ENCODE measurements at regions not wholly inside any gene's neighbourhood (a gene's known extent, or its start where the extent isn't known, plus 50 kb on each side); places are given as distances from the start of the nearest gene placed in this dataset.

DNA sequence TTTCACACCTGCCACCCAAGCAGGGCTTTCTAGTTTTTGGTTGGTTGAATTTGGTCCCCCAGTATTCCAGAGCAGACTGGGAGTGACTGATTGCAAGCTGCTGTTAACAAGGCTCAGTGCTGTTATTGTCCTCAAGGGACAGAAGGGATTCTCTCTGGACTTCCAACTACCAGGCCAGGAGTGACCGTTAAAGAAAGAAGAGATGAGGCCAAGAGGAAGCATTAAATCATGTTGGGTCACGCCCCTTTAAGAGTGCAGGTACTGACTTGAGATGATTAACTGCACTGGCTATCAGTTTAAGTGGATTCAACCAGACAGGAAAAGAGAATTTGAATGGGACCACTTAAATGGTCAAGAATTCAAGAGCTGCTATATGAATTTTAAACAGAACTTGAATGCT is 220.8 kb upstream of the PCSK5 start:
- intact Hi-C loops (cut with micrococcal nuclease), result no loop called here
- dilution Hi-C loops (cut with MboI; ENCODE audit: extremely low pct_ligation_motif_present, low sequenced_read_pairs), result no loop called here
- BruUV-seq (replicated peaks), result no TSS peak

More for the DNA sequence above, 220.8 kb upstream of the PCSK5 start:
- TF ChIP-seq GATA2 (IDR thresholded peaks at IDR 0.05; ENCODE audit: insufficient read depth, insufficient read length, low read depth, low read length) (no peak), POLR2A (IDR thresholded peaks at IDR 0.05; ENCODE audit: low read depth, low read length) (no peak), EZH2 (IDR thresholded peaks at IDR 0.05; ENCODE audit: borderline replicate concordance, low read depth, low read length, severe bottlenecking) (no peak), MYC (IDR thresholded peaks at IDR 0.05; ENCODE audit: low read depth, low read length) (no peak), FOS (IDR thresholded peaks at IDR 0.05; ENCODE audit: borderline replicate concordance, insufficient read depth, low read length) (no peak), JUN (IDR thresholded peaks at IDR 0.05; ENCODE audit: borderline replicate concordance, insufficient read depth, insufficient read length, low read depth) (no peak), POLR2AphosphoS5 (IDR thresholded peaks at IDR 0.05; ENCODE audit: insufficient read depth, low read depth, low read length) (no peak)
- TF ChIP-seq, protein P1, sequence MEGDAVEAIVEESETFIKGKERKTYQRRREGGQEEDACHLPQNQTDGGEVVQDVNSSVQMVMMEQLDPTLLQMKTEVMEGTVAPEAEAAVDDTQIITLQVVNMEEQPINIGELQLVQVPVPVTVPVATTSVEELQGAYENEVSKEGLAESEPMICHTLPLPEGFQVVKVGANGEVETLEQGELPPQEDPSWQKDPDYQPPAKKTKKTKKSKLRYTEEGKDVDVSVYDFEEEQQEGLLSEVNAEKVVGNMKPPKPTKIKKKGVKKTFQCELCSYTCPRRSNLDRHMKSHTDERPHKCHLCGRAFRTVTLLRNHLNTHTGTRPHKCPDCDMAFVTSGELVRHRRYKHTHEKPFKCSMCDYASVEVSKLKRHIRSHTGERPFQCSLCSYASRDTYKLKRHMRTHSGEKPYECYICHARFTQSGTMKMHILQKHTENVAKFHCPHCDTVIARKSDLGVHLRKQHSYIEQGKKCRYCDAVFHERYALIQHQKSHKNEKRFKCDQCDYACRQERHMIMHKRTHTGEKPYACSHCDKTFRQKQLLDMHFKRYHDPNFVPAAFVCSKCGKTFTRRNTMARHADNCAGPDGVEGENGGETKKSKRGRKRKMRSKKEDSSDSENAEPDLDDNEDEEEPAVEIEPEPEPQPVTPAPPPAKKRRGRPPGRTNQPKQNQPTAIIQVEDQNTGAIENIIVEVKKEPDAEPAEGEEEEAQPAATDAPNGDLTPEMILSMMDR (IDR thresholded peaks at IDR 0.05; ENCODE audit: extremely low read depth in 1 of 2, insufficient read depth in 1 of 2, low read depth in 1 of 2, low read length in 2 of 2), result no peak
- TF ChIP-seq, protein P2, sequence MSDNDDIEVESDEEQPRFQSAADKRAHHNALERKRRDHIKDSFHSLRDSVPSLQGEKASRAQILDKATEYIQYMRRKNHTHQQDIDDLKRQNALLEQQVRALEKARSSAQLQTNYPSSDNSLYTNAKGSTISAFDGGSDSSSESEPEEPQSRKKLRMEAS (IDR thresholded peaks at IDR 0.05; ENCODE audit: insufficient read depth, insufficient read length), result no peak
- ChIA-PET CTCF (no interaction called here), POLR2A (no interaction called here)
- no peak overlapping the region for H3K4me2 ChIP-seq (ENCODE audit: insufficient read depth, low read length)
- no peak overlapping the region for H2AFZ ChIP-seq (ENCODE audit: low read depth, low read length)
- no peaks in the 10 kb centered on the region for H3K9me1 ChIP-seq (replicated peaks; ENCODE audit: control insufficient read depth, extremely low read depth, insufficient read depth, low read length)
- no peaks in the 10 kb centered on the region for H3K27me3 ChIP-seq (ENCODE audit: control insufficient read depth in 2 of 2, insufficient read depth in 2 of 2, low read length in 2 of 2)
- no peak overlapping the region for H3K9ac ChIP-seq (replicated peaks; ENCODE audit: extremely low read depth, insufficient read depth, low read length)
- H3K4me1 ChIP-seq (ENCODE audit: control insufficient read depth, extremely low read depth, insufficient read depth, low read length), result no peaks in the 10 kb centered on the region
- no peak overlapping the region for H3K27ac ChIP-seq (ENCODE audit: insufficient read depth, low read depth, low read length)
- FAIRE-seq, result no peak
- H4K20me1 ChIP-seq (replicated peaks; ENCODE audit: control insufficient read depth, extremely low read depth, insufficient read depth, low read length), result no peaks in the 10 kb centered on the region
- no peak overlapping the region for H3K4me3 ChIP-seq (replicated peaks in 1 of 3; ENCODE audit: insufficient read depth in 1 of 3, low read depth in 1 of 3, low read length in 3 of 3)
- no peaks in the 10 kb centered on the region for H3K9me3 ChIP-seq (replicated peaks; ENCODE audit: control insufficient read depth, insufficient read depth, low read length)
- DNase-seq (ENCODE audit: low read depth, low spot score), result no peak
- no peaks in the 10 kb centered on the region for H3K79me2 ChIP-seq (ENCODE audit: control insufficient read depth, insufficient read depth, low read length)
- H3K36me3 ChIP-seq (ENCODE audit: control insufficient read depth in 2 of 2, extremely low read depth in 1 of 2, insufficient read depth in 2 of 2, low read length in 2 of 2), result no peaks in the 10 kb centered on the region
